Vagina (tissue), 2 donors: ENCODE measurements at regions not wholly inside any gene's neighbourhood (a gene's known extent, or its start where the extent isn't known, plus 50 kb on each side); places are given as distances from the start of the nearest gene placed in this dataset.

Experiments
- POLR2A ChIP-seq, 2 donors: fragments of 450-650 bp; IDR thresholded peaks; one replicate each; pipeline ENCODE4 v1.6.1; 2017; ENCODE audit warnings: antibody characterized with exemption in 2 of 2, mild to moderate bottlenecking in 2 of 2, moderate library complexity in 2 of 2
- POLR2AphosphoS5 ChIP-seq, 2 donors: sonication (generic); formaldehyde crosslinking; IDR thresholded peaks; one replicate each; pipeline ENCODE4 v1.9.0; 2017; ENCODE audit warnings: antibody characterized with exemption in 2 of 2, mild to moderate bottlenecking in 2 of 2, low read depth in 1 of 2; ENCODE audit not compliant: insufficient read depth in 1 of 2
- TF ChIP-seq, protein P1 (sequence below), 3 experiments: fragments of 450-650 bp in 2 of 3; fragments of 200-600 bp in 1 of 3; sonication (generic) in 1 of 3; IDR thresholded peaks; one replicate each; pipeline ENCODE4 v1.5.1; 2017 to 2019; ENCODE audit warnings: antibody characterized with exemption in 3 of 3, mild to moderate bottlenecking in 2 of 3, moderate library complexity in 2 of 3

- TF ChIP-seq, protein P1, sequence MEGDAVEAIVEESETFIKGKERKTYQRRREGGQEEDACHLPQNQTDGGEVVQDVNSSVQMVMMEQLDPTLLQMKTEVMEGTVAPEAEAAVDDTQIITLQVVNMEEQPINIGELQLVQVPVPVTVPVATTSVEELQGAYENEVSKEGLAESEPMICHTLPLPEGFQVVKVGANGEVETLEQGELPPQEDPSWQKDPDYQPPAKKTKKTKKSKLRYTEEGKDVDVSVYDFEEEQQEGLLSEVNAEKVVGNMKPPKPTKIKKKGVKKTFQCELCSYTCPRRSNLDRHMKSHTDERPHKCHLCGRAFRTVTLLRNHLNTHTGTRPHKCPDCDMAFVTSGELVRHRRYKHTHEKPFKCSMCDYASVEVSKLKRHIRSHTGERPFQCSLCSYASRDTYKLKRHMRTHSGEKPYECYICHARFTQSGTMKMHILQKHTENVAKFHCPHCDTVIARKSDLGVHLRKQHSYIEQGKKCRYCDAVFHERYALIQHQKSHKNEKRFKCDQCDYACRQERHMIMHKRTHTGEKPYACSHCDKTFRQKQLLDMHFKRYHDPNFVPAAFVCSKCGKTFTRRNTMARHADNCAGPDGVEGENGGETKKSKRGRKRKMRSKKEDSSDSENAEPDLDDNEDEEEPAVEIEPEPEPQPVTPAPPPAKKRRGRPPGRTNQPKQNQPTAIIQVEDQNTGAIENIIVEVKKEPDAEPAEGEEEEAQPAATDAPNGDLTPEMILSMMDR (IDR thresholded peaks at IDR 0.05), result no peak
- no peak for TF ChIP-seq POLR2A (IDR thresholded peaks at IDR 0.05)
- peak in 1 of 2 donors; percentile 47 for TF ChIP-seq POLR2AphosphoS5 (IDR thresholded peaks at IDR 0.05; ENCODE audit: insufficient read depth in 1 of 2, low read depth in 1 of 2)
Observed at GRCh38 chr2:14756981-14757657, 124.6 kb downstream of the LRATD1 start.
